GM21423 (cell line): ENCODE measurements at regions not wholly inside any gene's neighbourhood (a gene's known extent, or its start where the extent isn't known, plus 50 kb on each side); places are given as distances from the start of the nearest gene placed in this dataset.

Experiments
- ATAC-seq: cut with Tn5 transposase; IDR thresholded peaks from one replicate; pipeline ENCODE4 v1.9.1; 2021; ENCODE audit warnings: mild to moderate bottlenecking, moderate library complexity; ENCODE audit not compliant: unreplicated experiment

- ATAC-seq: no peak
These were observed 643.0 kb upstream of the RBFOX1 start for GRCh38 chr16:6689643-6690042.

- no peak for ATAC-seq
These were observed 645.1 kb upstream of the RBFOX1 start for GRCh38 chr16:6687593-6687992.

- ATAC-seq: no peak
These were observed 648.5 kb upstream of the RBFOX1 start for GRCh38 chr16:6684076-6684673.

GRCh38 chr16:6682142-6682811, 650.4 kb upstream of the RBFOX1 start:
- no peak for ATAC-seq

- ATAC-seq: no peak
These were observed 654.1 kb upstream of the RBFOX1 start for GRCh38 chr16:6678586-6678985.

GRCh38 chr16:6674071-6674470, 658.6 kb upstream of the RBFOX1 start:
- ATAC-seq: no peak

GRCh38 chr16:6672507-6672906, 660.1 kb upstream of the RBFOX1 start:
- ATAC-seq: no peak

- no peak for ATAC-seq
These were observed 665.3 kb upstream of the RBFOX1 start for GRCh38 chr16:6667393-6667792.

- ATAC-seq: no peak
These were observed 667.5 kb upstream of the RBFOX1 start for GRCh38 chr16:6665126-6665525.

GRCh38 chr16:6663668-6664067, 669.0 kb upstream of the RBFOX1 start:
- ATAC-seq: no peak

- ATAC-seq: no peak
These were observed 675.9 kb upstream of the RBFOX1 start for GRCh38 chr16:6656760-6657159.

- no peak for ATAC-seq
These were observed 685.8 kb upstream of the RBFOX1 start for GRCh38 chr16:6646891-6647290.

GRCh38 chr16:6645768-6646568, 686.7 kb upstream of the RBFOX1 start:
- ATAC-seq: no peak

GRCh38 chr16:6644916-6645315, 687.7 kb upstream of the RBFOX1 start:
- no peak for ATAC-seq

- no peak for ATAC-seq
These were observed 689.5 kb upstream of the RBFOX1 start for GRCh38 chr16:6643080-6643686.

GRCh38 chr16:6642271-6642670, 690.4 kb upstream of the RBFOX1 start:
- no peak for ATAC-seq

GRCh38 chr16:6641091-6641490, 691.6 kb upstream of the RBFOX1 start:
- ATAC-seq: no peak

GRCh38 chr16:6636457-6636856, 696.2 kb upstream of the RBFOX1 start:
- no peak for ATAC-seq

GRCh38 chr16:6634151-6634550, 698.5 kb upstream of the RBFOX1 start:
- ATAC-seq: no peak

GRCh38 chr16:6633456-6633855, 699.2 kb upstream of the RBFOX1 start:
- ATAC-seq: no peak

- ATAC-seq: no peak
These were observed 703.5 kb upstream of the RBFOX1 start for GRCh38 chr16:6629110-6629509.

- ATAC-seq: no peak
These were observed 707.0 kb upstream of the RBFOX1 start for GRCh38 chr16:6625606-6626005.
